H1 (cell line): ENCODE measurements at regions not wholly inside any gene's neighbourhood (a gene's known extent, or its start where the extent isn't known, plus 50 kb on each side); places are given as distances from the start of the nearest gene placed in this dataset.

Source experiments
- BCL11A ChIP-seq, 2 experiments: IDR thresholded peaks; one replicate each; pipeline ENCODE4 v1.6.1; 2011; ENCODE audit warnings: low read depth in 2 of 2, low read length in 2 of 2, mild to moderate bottlenecking in 2 of 2
- CBX8 ChIP-seq: fragments of 300-800, 300-1000 bp; sonication (generic); IDR thresholded peaks from 2 replicates; pipeline ENCODE4 v1.7.1; 2016; ENCODE audit warnings: low read depth, low read length, borderline replicate concordance
- CEBPB ChIP-seq: IDR thresholded peaks from 2 replicates; pipeline ENCODE4 v1.6.1; 2012; ENCODE audit warnings: low read depth, low read length
- CHD7 ChIP-seq: fragments of 300-600 bp; sonication (generic); IDR thresholded peaks from 2 replicates; pipeline ENCODE4 v1.7.1; 2012; ENCODE audit warnings: low read length, moderate library complexity, mild to moderate bottlenecking, inconsistent platforms; ENCODE audit not compliant: insufficient replicate concordance
- EP300 ChIP-seq, 2 experiments: IDR thresholded peaks; 1 replicate in 1 of 2; 2 replicates in 1 of 2; pipeline ENCODE4 v1.6.1; 2011 to 2012; ENCODE audit warnings: low read depth in 2 of 2, low read length in 2 of 2, mild to moderate bottlenecking in 2 of 2, borderline replicate concordance in 1 of 2, inconsistent platforms in 1 of 2, moderate library complexity in 1 of 2
- JUN ChIP-seq: IDR thresholded peaks from 2 replicates; pipeline ENCODE4 v1.6.1; 2011; ENCODE audit warnings: low read depth, mild to moderate bottlenecking, improper control_type of control experiment, low read length
- PHF8 ChIP-seq: fragments of 200-600 bp; sonication (generic); conservative IDR thresholded peaks from 2 replicates; pipeline ENCODE4 v1.7.1; 2012; ENCODE audit warnings: low read depth, mild to moderate bottlenecking, inconsistent platforms, low read length, moderate library complexity
- SP1 ChIP-seq: IDR thresholded peaks from 2 replicates; pipeline ENCODE4 v1.6.1; 2011; ENCODE audit warnings: low read depth, low read length
- TAF1 ChIP-seq: IDR thresholded peaks from 2 replicates; pipeline ENCODE4 v1.6.1; 2011; ENCODE audit warnings: mild to moderate bottlenecking, low read depth, low read length
- TF ChIP-seq, protein P1 (sequence below): IDR thresholded peaks from 2 replicates; pipeline ENCODE4 v1.6.1; 2012; ENCODE audit warnings: inconsistent platforms
- TF ChIP-seq, protein P2 (sequence below): IDR thresholded peaks from 2 replicates; pipeline ENCODE4 v1.6.1; 2011; ENCODE audit warnings: low read length, improper control_type of control experiment

DNA sequence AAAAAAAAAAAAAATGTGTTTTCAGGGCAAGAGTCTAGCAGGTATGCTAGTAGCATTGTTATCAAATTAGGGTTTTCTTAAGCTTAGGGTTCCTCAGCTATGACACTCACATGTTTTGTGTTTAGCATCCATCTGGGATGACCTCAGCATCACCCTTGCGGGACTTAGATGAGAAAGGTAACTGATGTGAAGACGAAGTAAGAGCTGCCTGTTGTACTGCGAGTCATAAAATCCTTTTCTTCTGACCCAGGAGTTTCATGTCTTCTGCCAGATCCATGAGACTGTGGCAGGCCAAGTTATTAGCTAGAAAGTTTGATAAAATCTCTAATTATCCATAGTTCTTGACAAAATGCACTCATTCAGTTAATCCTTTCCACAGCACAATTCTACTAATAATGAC, 1251.1 kb downstream of the AMY1C start (continued):
- TF ChIP-seq CHD7 (no peak), CBX8 (no peak), JUN (no peak), CEBPB (no peak), SP1 (no peak), BCL11A (IDR thresholded peaks at IDR 0.05; ENCODE audit: low read depth in 2 of 2, low read length in 2 of 2) (no peak), EP300 (IDR thresholded peaks at IDR 0.05; ENCODE audit: borderline replicate concordance in 1 of 2, low read depth in 2 of 2, low read length in 2 of 2) (no peak), PHF8 (no peak), TAF1 (no peak)
- TF ChIP-seq, protein P1, sequence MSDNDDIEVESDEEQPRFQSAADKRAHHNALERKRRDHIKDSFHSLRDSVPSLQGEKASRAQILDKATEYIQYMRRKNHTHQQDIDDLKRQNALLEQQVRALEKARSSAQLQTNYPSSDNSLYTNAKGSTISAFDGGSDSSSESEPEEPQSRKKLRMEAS, result no peak
- TF ChIP-seq, protein P2, sequence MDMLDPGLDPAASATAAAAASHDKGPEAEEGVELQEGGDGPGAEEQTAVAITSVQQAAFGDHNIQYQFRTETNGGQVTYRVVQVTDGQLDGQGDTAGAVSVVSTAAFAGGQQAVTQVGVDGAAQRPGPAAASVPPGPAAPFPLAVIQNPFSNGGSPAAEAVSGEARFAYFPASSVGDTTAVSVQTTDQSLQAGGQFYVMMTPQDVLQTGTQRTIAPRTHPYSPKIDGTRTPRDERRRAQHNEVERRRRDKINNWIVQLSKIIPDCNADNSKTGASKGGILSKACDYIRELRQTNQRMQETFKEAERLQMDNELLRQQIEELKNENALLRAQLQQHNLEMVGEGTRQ, result no peak
